NCI-H1105 (cell line): ENCODE measurements at regions not wholly inside any gene's neighbourhood (a gene's known extent, or its start where the extent isn't known, plus 50 kb on each side); places are given as distances from the start of the nearest gene placed in this dataset.

Experiments
- DNase-seq: peaks from one replicate; lab custom pipeline; 2025; lab: John Stamatoyannopoulos, UW

- no peak for DNase-seq
Measured at GRCh38 chr21:18460979-18461378, 57.4 kb upstream of the TMPRSS15 start.

GRCh38 chr21:18461743-18462142 is 58.2 kb upstream of the TMPRSS15 start:
- DNase-seq: no peak

- no peak for DNase-seq
Measured at GRCh38 chr21:18467715-18468114, 64.1 kb upstream of the TMPRSS15 start.

- DNase-seq: no peak
Measured at GRCh38 chr21:18468790-18469189, 65.2 kb upstream of the TMPRSS15 start.

GRCh38 chr21:18476639-18477038 is 73.1 kb upstream of the TMPRSS15 start:
- no peak for DNase-seq

- DNase-seq: no peak
Measured at GRCh38 chr21:18477043-18477442, 73.5 kb upstream of the TMPRSS15 start.

- no peak for DNase-seq
Measured at GRCh38 chr21:18478513-18478912, 74.9 kb upstream of the TMPRSS15 start.

- DNase-seq: no peak
Measured at GRCh38 chr21:18488252-18488651, 84.7 kb upstream of the TMPRSS15 start.

- no peak for DNase-seq
Measured at GRCh38 chr21:18493422-18493821, 89.8 kb upstream of the TMPRSS15 start.

- no peak for DNase-seq
Measured at GRCh38 chr21:18495523-18495922, 91.9 kb upstream of the TMPRSS15 start.

- no peak for DNase-seq
Measured at GRCh38 chr21:18498431-18498830, 94.8 kb upstream of the TMPRSS15 start.

- DNase-seq: peak; percentile 54
Measured at GRCh38 chr21:18499761-18500376, 96.3 kb upstream of the TMPRSS15 start.

GRCh38 chr21:18518054-18518481 is 114.5 kb upstream of the TMPRSS15 start:
- no peak for DNase-seq

- DNase-seq: no peak
Measured at GRCh38 chr21:18521204-18521603, 117.6 kb upstream of the TMPRSS15 start.

- peak; percentile 5 for DNase-seq
Measured at GRCh38 chr21:18522181-18522972, 118.8 kb upstream of the TMPRSS15 start.

- peak; percentile 29 for DNase-seq
Measured at GRCh38 chr21:18524097-18524880, 120.7 kb upstream of the TMPRSS15 start.

- DNase-seq: peak; percentile 48
Measured at GRCh38 chr21:18529254-18529653, 125.7 kb upstream of the TMPRSS15 start.

GRCh38 chr21:18542081-18542480 is 138.5 kb upstream of the TMPRSS15 start:
- no peak for DNase-seq

- no peak for DNase-seq
Measured at GRCh38 chr21:18545908-18546307, 142.3 kb upstream of the TMPRSS15 start.

- DNase-seq: no peak
Measured at GRCh38 chr21:18547347-18547746, 143.8 kb upstream of the TMPRSS15 start.

GRCh38 chr21:18548249-18548648 is 144.7 kb upstream of the TMPRSS15 start:
- no peak for DNase-seq

GRCh38 chr21:18549214-18549905 is 145.8 kb upstream of the TMPRSS15 start:
- no peak for DNase-seq
